ENCODE measurements at regions not wholly inside any gene's neighbourhood (a gene's known extent, or its start where the extent isn't known, plus 50 kb on each side); places are given as distances from the start of the nearest gene placed in this dataset.

- TF ChIP-seq POLR2A (IDR thresholded peaks at IDR 0.05), result no peak
- no peak for TF ChIP-seq CTCF (IDR thresholded peaks at IDR 0.05)
These were observed 68.0 kb upstream of the CACNA2D1 start for GRCh38 chr7:82511542-82511941.

Measured in Peyer's patch (tissue), 4 donors.